Fibroblast of lung (primary cell): ENCODE measurements at regions not wholly inside any gene's neighbourhood (a gene's known extent, or its start where the extent isn't known, plus 50 kb on each side); places are given as distances from the start of the nearest gene placed in this dataset.

Source experiments
- DNase-seq, 2 donors: peaks; one replicate each; pipeline versions ENCODE4 v3.0.0 to v3.0.0-alpha.2; 2010; ENCODE audit warnings: low read depth in 2 of 2
- H2AFZ ChIP-seq: 2 replicates; pipeline ENCODE4 v1.5.1; 2012; ENCODE audit warnings: low read length, control low read depth, inconsistent platforms
- H3K27ac ChIP-seq: 2 replicates; pipeline ENCODE4 v1.5.1; 2011; ENCODE audit warnings: low read length, control low read depth; ENCODE audit not compliant: insufficient read depth
- H3K27me3 ChIP-seq: 2 replicates; pipeline ENCODE4 v1.5.1; 2011; ENCODE audit warnings: mild to moderate bottlenecking, low read length; ENCODE audit not compliant: control insufficient read depth, insufficient read depth
- H3K36me3 ChIP-seq: 2 replicates; pipeline ENCODE4 v1.5.1; 2011; ENCODE audit warnings: low read length; ENCODE audit not compliant: control insufficient read depth, insufficient read depth
- H3K4me1 ChIP-seq: 2 replicates; pipeline ENCODE4 v1.5.1; 2011; ENCODE audit warnings: low read length; ENCODE audit not compliant: control insufficient read depth, insufficient read depth; ENCODE audit errors: extremely low read depth
- H3K4me2 ChIP-seq: 2 replicates; pipeline ENCODE4 v1.5.1; 2011; ENCODE audit warnings: low read length, control low read depth; ENCODE audit not compliant: insufficient read depth; ENCODE audit errors: extremely low read depth
- H3K4me3 ChIP-seq, 4 experiments: fragments of 200-600 bp in 1 of 4; sonication (generic) in 1 of 4; replicated peaks in 1 of 4; 2 replicates each; pipeline ENCODE4 v1.5.1; 2011 to 2016; ENCODE audit warnings: low read length in 4 of 4, low read depth in 3 of 4, mild to moderate bottlenecking in 3 of 4, control low read depth in 2 of 4, inconsistent platforms in 1 of 4, mixed read lengths in 1 of 4; ENCODE audit not compliant: insufficient read depth in 1 of 4; ENCODE audit errors: control extremely low read depth in 1 of 4
- H3K79me2 ChIP-seq: 2 replicates; pipeline ENCODE4 v1.5.1; 2012; ENCODE audit warnings: mild to moderate bottlenecking, low read length, inconsistent platforms; ENCODE audit not compliant: control insufficient read depth, insufficient read depth
- H3K9ac ChIP-seq: 2 replicates; pipeline ENCODE4 v1.5.1; 2011; ENCODE audit warnings: mild to moderate bottlenecking, low read length, control low read depth; ENCODE audit not compliant: insufficient read depth
- H3K9me3 ChIP-seq: 2 replicates; pipeline ENCODE4 v1.5.1; 2012; ENCODE audit warnings: low read depth, low read length; ENCODE audit not compliant: control insufficient read depth, insufficient read depth
- H4K20me1 ChIP-seq: 2 replicates; pipeline ENCODE4 v1.5.1; 2011; ENCODE audit warnings: low read length; ENCODE audit not compliant: control insufficient read depth, insufficient read depth; ENCODE audit errors: extremely low read depth
- CTCF ChIP-seq, 2 donors: IDR thresholded peaks in 1 of 2; conservative IDR thresholded peaks in 1 of 2; 1 replicate in 1 of 2; 2 replicates in 1 of 2; pipeline ENCODE4 v1.5.1; 2011 to 2012; ENCODE audit warnings: low read length in 2 of 2, control low read depth in 1 of 2, inconsistent platforms in 1 of 2, low read depth in 1 of 2, mild to moderate bottlenecking in 1 of 2
- EZH2 ChIP-seq: IDR thresholded peaks from 2 replicates; pipeline ENCODE4 v1.5.1; 2012; ENCODE audit warnings: low read length, control low read depth, mild to moderate bottlenecking; ENCODE audit errors: missing control alignments

- H3K4me2 ChIP-seq: no peak overlapping the region
- no peaks in the 10 kb centered on the region for H3K36me3 ChIP-seq
- H3K79me2 ChIP-seq: no peaks in the 10 kb centered on the region
- no peaks in the 10 kb centered on the region for H3K27me3 ChIP-seq
- no peak overlapping the region for H3K27ac ChIP-seq
- no peaks in the 10 kb centered on the region for H3K9me3 ChIP-seq
- H3K4me1 ChIP-seq: no peaks in the 10 kb centered on the region
- H3K9ac ChIP-seq: no peak overlapping the region
- TF ChIP-seq CTCF (conservative IDR thresholded peaks at IDR 0.05 in 1 of 2, IDR thresholded peaks at IDR 0.05 in 1 of 2; ENCODE audit: low read depth in 1 of 2, low read length in 2 of 2) (no peak), EZH2 (no peak)
- H4K20me1 ChIP-seq: no peaks in the 10 kb centered on the region
- H2AFZ ChIP-seq: no peak overlapping the region
- no peak overlapping the region for H3K4me3 ChIP-seq
- peak in 1 of 2 donors; percentile 21 for DNase-seq
These were observed 96.5 kb upstream of the PIP4K2A start for GRCh38 chr10:22810643-22811465.

DNA sequence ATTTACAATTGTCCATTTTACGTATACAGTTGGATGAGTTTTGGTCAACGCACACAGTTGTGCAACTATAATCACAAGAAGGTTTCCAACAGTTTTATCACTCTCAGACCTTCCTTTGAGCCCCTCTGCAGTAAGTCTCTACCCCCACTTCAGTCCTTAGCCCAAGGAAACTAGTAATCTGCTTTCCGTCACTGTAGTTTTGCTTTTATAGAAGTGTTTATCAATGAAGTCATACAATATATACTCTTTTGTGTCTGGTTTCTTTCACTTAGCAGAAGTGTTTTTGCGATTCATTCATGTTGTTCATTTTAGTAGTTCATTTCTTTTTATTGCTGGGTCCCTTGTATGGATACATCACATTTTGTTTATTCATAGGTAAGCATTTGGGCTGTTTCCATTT lies 92.9 kb upstream of the PIP4K2A start:
- Histone ChIP-seq H3K36me3 (no peaks in the 10 kb centered on the region), H3K4me1 (peaks cover 15% of the 10 kb centered on the region), H3K27ac (no peak overlapping the region), H3K4me3 (no peak overlapping the region), H3K4me2 (no peak overlapping the region), H2AFZ (no peak overlapping the region), H3K27me3 (no peaks in the 10 kb centered on the region), H4K20me1 (no peaks in the 10 kb centered on the region), H3K79me2 (no peaks in the 10 kb centered on the region), H3K9ac (no peak overlapping the region), H3K9me3 (no peaks in the 10 kb centered on the region)
- no peak for DNase-seq
- TF ChIP-seq CTCF (conservative IDR thresholded peaks at IDR 0.05 in 1 of 2, IDR thresholded peaks at IDR 0.05 in 1 of 2; ENCODE audit: low read depth in 1 of 2, low read length in 2 of 2) (no peak), EZH2 (no peak)

GRCh38 chr10:22805304-22805703 lies 90.9 kb upstream of the PIP4K2A start:
- Histone ChIP-seq H3K4me2 (peak overlapping the region; percentile 19), H3K36me3 (no peaks in the 10 kb centered on the region), H3K27ac (no peak overlapping the region), H4K20me1 (no peaks in the 10 kb centered on the region), H3K4me3 (no peak overlapping the region), H3K9me3 (no peaks in the 10 kb centered on the region), H3K79me2 (no peaks in the 10 kb centered on the region), H3K9ac (no peak overlapping the region), H3K4me1 (peaks cover 15% of the 10 kb centered on the region), H3K27me3 (no peaks in the 10 kb centered on the region), H2AFZ (no peak overlapping the region)
- DNase-seq: peak; percentile 65 to 73
- TF ChIP-seq EZH2 (no peak), CTCF (conservative IDR thresholded peaks at IDR 0.05 in 1 of 2, IDR thresholded peaks at IDR 0.05 in 1 of 2; ENCODE audit: low read depth in 1 of 2, low read length in 2 of 2) (peak in 1 of 2 donors; percentile 29)
